Activated CD4-positive, alpha-beta T cell treated with anti-CD3 and anti-CD28 coated beads, Interleukin-2, amount 50 U/mL, for 1 hour (primary cell): ENCODE measurements at regions not wholly inside any gene's neighbourhood (a gene's known extent, or its start where the extent isn't known, plus 50 kb on each side); places are given as distances from the start of the nearest gene placed in this dataset.

Source experiments
- DNase-seq: peaks from one replicate; pipeline ENCODE4 v3.0.0-alpha.2; 2020

DNA sequence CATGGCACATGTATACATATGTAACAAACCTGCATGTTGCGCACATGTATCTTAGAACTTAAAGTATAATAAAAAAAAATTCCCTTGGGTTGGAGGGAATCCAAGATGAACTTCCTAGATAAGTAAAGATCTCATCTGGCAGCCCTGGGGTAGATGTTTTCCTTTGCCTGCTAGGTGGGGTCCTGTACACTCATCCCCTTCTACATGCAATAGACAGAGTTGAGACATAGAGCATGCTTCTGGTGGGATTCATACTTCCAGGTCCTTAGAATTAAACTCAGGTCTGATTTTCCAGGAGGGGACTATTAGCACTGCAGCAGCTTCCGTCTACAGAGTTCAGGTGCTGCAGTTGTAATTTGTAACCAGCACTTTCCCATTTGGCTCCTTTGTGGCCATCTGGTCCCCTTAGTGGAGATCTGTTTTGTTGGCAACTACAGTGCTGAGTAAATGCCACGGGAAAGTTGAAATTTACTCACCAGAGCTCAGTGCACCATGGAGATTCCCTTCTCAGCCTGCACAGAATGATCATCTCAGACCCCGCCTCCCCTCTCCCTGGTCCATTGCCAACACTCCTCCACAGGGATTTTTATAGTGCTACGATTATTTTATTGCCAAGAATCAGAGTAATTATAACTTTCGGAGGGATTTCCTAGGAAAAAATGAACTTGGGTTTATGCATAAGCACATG, 220.1 kb upstream of the E2F8 start:
- DNase-seq, result no peak

DNA sequence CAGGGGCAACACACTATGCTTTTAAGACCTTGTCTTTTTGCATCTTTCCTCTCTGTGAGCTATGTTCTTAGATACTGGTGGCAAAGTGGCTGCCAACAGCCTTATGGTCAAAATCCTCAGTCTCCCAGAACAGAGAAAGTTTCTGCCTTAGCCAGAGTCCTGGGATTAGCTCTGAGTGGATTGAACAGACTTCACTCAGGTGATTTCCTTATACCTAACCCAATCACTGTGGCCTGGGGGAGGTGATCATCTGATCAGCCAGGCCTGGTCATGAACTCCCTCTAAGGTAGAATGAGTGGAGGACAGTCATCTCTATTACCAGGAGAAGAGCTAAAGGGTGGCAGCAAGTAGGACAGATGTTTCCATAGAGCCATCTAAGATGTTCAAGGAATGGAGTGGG, 218.5 kb upstream of the E2F8 start:
- no peak for DNase-seq

DNA sequence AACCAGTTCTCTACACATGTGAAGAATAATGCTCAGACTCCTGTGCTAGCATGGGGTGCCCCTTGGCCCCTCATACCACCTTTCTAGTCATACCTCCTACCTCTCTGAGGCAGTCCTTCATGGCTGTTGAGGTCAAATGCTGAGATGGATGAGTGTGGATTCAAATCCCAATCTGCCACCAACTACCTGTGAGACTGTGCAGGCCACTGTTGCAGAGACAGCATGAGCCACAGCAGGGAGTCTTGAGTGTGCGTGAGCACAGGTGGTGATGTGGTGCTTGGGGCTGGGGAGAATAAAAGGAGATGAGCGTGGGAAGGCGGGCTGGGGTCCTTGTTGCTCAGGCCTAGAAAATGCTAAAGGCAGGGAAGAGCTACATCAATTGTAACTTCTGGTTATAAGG, 218.0 kb upstream of the E2F8 start:
- DNase-seq, result no peak

DNA sequence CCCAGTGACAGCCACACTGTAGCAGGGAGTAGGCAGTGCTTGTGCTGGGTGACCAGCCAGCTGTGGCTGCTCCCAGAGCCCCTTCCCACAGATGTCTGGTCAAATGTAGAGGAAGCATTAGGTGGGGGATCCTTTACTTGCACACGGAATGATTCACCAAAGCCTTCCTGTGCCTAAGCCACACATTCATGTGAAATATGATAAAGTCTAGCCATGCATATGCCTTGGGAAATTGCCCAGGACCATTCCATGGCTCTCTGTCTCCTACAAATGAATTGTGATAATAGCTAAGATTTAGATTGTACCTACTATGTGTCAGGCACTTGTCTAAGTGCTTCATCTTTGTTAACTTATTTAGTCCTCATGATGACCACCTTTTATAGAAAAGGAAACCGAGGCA, 217.5 kb upstream of the E2F8 start:
- no peak for DNase-seq

DNA sequence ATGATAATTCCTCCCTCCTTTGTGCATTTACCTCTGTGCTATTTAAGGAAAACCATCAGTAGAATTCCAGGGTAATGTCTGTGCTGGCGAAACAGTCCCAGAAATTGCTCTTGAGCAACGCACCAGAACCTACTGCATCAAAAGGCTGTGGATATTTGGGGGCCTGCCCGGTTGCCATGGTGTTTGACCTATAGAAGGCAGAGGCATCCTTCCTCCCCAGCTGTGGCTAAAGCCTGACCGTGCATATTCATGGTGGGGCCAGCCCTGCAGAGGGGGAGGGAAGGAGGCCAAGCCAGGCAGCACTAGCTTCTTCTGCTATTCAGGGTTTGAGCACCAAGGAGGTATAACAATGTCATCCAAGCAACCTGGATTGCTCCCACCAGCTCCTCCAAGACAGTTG, 215.0 kb upstream of the E2F8 start:
- no peak for DNase-seq

GRCh38 chr11:19453651-19454257, 213.0 kb upstream of the E2F8 start:
- no peak for DNase-seq

GRCh38 chr11:19451609-19452008, 210.9 kb upstream of the E2F8 start:
- no peak for DNase-seq

GRCh38 chr11:19450282-19450681, 209.5 kb upstream of the E2F8 start:
- DNase-seq, result no peak

DNA sequence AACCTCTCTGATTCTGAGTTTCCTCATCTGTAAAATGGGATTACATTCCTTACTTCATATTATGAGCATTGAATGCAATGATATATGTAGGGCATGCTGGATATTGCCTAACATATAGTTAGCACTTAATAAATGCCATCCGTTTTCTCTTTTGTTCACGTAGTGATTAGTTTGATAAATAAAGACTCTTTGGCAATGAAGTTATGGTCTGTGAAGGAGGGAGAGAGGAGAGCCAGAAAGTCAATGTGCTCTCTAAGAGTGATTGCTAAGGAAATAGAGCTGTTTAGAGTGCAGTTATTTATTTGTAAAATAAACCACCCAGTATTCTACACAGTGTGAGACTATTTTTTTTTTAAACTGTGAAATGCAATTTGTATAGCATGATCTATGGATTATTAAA, 207.9 kb upstream of the E2F8 start:
- no peak for DNase-seq

- DNase-seq, result no peak
These were observed 206.4 kb upstream of the E2F8 start for GRCh38 chr11:19447150-19447566.

DNA sequence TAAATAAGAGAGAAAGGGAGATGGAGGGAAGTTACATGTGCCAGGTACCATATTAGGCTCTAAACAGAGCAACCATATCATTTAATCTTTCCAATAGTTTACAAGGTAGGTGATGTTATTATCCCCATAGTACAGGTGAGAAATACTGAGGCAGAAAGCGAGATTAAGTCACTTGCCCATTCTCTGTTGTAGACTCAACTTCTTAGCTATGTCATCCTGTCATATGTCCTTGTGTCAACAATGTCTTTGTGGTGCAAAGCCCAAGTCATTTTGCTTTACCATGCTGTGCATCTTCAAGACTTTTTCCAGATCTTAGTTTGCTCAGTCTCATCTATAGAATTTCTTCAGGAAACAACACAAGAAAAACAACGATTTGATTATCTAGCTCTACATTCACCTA, 205.0 kb upstream of the E2F8 start:
- no peak for DNase-seq

DNA sequence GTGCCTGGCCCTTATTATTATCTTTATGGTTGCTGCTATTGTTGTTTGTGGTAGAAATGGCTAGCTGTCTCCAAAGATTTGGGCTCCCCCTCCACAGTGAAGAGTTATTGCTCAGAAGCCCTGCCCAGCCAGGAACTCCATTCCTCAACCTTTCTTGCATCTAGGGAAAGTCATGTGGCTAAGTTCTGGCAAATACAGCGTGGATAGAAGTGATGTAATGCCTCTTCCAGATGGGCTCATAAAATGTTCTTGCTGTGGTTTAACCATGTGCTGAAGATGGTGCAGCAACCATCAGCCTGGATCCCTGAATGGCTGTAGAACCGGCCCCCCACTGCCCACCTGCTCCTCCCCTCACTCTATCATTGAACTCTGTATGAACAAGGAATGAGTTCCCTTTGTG, 203.5 kb upstream of the E2F8 start:
- no peak for DNase-seq

GRCh38 chr11:19442554-19442910, 201.8 kb upstream of the E2F8 start:
- no peak for DNase-seq

DNA sequence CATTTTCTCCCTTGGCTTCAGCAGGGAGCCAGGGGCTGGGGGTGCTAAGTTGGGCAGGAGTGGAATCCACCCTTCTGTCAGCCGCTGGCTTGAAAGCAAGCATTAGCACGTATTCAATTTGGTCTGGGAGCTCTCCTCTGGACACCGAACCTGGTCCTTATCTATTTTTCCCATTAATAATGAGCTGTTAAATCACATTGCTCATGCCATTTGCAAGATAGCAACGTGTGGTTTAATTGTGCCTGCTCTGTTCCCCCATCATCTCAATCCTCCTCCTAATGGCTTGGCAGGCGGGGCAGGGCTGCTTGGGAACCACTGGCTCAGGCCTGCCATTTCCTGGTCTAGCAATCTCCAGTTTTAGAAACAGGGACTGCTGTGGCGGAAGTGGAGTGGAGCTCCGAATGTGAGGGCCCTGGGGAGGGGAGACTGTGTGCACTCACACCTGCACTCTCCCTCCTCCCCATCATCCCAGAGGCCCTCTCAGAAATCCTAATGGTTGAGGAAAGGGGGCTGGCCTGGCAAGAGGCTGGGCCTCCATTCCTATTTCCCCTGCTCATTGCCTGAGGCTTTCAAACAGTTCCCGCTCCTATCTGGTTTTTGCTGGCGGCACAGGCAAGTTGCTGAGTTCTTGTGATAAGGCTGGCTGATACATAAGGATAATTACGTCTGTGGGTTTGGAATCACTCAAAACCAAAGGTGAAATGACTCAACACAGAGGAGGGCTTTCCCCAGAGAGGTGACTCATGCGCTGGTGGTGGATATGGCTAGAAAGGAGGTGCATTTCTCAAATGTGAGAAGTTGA, 201.2 kb upstream of the E2F8 start:
- no peak for DNase-seq

GRCh38 chr11:19441288-19441687, 200.5 kb upstream of the E2F8 start:
- no peak for DNase-seq

DNA sequence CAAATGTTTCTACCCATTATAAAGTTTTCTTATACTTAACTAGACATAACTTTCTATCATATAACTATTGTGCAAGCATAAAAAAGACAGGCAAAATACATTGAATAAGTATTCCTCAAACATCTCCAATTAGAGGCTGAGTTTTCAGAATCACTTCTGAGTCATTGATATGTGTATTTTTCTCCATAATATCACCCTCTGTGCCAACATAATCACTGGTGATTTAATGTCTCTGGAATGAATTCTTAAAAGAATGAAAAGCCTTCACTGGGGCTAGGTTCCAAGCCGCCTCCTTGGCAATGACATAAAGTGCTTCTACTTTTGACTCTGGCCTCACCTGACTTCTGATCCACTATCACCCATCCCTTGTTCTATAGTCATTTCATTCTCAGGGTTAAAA, 197.0 kb upstream of the E2F8 start:
- DNase-seq, result no peak

DNA sequence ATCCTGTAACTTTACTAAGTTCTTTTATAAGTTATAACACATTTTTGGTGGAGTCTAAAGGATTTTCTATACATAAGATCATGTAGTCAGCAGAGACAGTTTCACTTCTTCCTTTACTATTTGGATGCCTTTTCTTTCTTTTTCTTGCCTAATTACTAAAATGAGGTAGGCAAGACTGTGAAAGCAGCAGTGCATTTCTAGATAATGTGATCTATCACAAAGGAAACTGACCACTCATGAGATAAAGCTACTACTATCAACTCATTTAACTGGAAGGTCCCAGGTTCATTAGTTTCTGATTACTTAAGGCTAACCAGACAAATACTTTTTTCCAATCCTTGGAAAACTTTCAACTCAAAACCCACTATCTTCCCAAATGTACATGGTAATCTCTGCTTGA, 196.2 kb upstream of the E2F8 start:
- DNase-seq, result no peak

- DNase-seq, result no peak
These were observed 194.7 kb upstream of the E2F8 start for GRCh38 chr11:19435306-19435989.

DNA sequence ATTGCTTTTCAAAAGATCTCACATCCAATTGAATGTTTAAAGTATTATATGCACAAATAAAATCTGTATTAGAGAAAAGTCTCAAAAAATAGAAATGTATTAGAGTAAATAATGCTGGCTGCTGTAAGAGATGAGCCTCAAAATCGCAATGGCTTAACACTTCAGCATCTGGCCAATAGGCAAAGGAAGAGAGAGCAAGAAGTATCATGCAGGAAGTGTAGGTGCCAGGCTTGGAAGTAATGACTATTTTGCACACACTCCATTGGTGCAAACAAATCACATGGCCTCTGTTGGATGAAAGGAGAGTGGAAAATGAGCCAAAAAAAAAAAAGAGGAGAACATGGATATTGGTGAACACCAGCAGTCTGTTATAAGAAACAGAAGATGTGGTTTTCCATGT, 193.0 kb upstream of the E2F8 start:
- no peak for DNase-seq

DNA sequence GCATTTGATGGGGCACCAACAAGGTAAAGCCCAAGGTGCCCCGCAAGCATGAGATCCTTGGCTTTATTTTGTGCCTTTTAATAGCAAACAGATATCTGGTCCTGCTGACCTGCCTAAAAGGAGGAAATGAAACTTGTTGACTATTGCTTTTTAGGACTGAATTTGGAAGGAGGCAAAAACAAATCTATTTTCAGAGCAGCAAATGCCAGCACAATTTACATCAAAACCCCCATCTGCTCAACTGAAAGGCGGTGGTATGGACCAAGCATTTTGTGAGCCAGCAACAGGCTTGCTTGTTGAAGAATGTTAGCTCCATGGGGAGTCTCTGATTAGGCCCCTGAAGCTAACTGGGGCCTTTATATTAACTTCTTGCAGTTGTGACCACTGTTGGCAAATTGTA, 192.6 kb upstream of the E2F8 start:
- no peak for DNase-seq

- no peak for DNase-seq
These were observed 191.8 kb upstream of the E2F8 start for GRCh38 chr11:19432370-19433061.

DNA sequence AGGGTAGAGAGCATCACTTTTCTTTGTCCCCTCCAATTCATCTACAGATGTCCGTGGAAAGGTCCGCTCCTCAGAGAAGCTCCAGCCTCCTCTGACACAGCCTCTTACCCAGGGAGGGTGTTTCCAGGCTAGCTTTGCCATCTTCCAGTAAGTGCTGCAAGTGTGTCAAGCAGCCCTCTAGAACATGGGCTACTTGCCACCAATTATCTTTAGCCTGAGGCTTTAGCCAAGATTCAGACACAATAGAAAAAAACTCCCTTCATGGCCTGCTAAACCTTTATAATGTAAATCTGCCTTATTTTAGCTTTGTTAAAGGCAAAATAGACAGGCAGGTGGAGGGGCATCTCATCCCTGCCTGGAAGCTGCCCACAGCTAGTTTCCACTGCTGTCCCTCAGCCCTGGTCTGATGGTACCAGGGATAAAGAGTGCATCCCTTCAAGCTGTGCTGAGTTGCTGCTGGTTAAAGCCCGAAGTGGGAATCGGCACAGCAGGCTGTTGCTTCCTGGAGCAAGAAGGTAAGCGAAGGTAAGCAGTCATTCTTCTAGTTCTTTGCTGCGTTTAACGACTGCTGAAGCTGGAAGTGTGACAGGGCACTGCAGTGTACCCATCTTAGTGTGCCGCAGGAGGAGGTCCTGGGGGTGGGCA, 190.1 kb upstream of the E2F8 start:
- DNase-seq, result no peak

DNA sequence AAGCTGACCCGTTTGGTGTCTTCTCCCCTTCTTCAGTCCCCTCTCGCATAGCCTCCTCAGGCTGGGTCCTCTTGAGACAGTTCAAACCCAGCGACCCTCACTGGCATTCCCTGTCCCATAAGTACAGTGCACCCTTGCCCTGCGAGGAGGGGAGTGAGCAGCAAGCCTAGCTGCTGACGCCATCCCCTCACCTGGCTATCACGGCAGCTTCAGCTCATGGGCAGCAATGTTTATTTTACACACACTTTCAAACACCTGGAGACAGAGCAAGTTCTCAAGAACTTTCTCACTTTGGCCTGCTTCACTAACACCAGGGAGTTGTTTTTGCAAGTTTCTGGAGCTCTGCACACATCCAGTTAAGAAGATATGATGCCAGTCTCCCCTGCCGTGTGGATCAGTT, 189.6 kb upstream of the E2F8 start:
- DNase-seq, result no peak
